ENCODE measurements at regions not wholly inside any gene's neighbourhood (a gene's known extent, or its start where the extent isn't known, plus 50 kb on each side); places are given as distances from the start of the nearest gene placed in this dataset.

- no peak for DNase-seq
Measured at GRCh38 chr1:81029266-81029665, 771.5 kb upstream of the ADGRL2 start.

DNA sequence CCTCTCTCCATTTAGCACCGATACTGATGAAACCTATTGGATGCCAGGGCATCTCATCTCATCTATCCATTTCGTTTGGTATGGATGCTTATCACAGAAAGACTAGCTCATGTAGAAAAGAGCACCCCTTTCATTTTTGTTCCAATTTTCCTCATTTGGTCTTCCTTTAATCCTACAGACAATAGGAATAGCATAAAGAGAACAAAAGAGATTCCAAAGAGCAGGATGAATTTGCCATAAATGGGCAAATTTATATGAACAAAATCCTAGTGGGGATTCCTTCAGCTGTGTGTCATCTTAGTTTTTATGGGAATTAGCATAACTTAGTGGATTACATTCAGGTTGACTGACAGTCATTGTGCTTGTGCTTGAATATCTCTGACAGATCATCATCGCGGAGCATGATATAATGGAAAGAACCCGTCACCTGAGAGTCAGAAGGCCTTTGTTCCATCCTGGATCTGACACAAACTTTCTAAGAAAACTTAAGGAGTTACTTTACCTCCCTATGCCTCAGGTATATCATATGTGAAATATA lies 777.5 kb upstream of the ADGRL2 start:
- no peak for DNase-seq

DNA sequence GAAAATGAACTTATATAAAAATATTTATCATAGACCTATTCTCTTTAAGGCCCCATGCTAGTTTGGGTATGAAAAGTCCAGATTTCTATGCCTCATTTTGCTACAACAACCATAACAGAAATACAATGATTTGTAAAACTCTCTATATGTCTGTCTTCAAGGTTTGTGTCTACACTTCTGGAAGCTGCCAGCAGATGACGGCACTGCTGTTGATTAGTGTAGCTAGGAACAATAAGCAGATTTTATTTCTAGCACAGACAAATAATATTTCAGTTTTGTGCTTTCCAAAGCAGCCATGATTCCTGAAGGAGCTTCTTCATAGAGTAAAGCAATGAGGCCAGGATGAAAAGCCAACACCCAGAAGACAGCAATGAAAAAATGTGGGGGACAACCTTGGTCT lies 779.6 kb upstream of the ADGRL2 start:
- DNase-seq = no peak

- no peak for DNase-seq
Measured at GRCh38 chr1:81020506-81020905, 780.2 kb upstream of the ADGRL2 start.

DNA sequence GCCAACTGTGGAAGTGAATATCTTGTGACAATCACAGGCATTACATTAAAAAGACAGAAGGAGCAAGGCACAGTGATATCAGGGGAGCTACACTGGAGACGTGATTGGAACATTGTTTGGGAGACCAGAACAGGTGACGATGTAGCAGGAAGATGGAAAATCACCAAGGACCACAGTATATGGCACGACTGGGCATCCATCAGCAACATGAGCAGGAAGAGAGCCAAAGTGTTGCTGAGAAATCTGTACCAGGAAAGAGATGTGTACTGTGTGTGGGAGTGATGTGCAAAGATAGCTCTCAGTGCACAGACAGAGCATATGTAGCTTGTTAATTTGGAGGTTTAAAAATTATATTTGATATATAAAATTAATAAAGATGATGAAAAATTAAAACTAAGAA lies 790.6 kb upstream of the ADGRL2 start:
- no peak for DNase-seq

GRCh38 chr1:81008293-81008692 lies 792.4 kb upstream of the ADGRL2 start:
- no peak for DNase-seq

DNA sequence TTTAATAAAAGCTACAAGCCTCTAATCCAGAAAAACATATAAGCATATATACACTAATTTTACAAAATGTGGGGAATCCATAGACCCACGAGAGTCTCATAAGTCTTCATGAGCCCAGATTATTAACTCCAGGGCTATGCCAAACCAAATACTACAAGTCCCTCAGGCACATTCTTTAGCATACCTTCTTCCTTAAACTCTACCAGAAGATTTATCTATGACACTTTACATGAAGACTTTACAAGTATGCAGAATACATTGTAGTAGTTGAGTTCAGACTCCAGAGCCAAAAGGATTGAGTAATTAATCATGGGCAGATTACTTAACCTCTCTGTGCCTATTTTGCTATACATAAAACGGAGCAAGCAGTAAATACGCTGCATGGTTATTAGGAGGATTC lies 793.7 kb upstream of the ADGRL2 start:
- DNase-seq = no peak

GRCh38 chr1:81006502-81006901 lies 794.2 kb upstream of the ADGRL2 start:
- no peak for DNase-seq

- DNase-seq = no peak
Measured at GRCh38 chr1:81004011-81004410, 796.7 kb upstream of the ADGRL2 start.

GRCh38 chr1:80994934-80995333 lies 805.8 kb upstream of the ADGRL2 start:
- DNase-seq = no peak

GRCh38 chr1:80994038-80994437 lies 806.7 kb upstream of the ADGRL2 start:
- no peak for DNase-seq

DNA sequence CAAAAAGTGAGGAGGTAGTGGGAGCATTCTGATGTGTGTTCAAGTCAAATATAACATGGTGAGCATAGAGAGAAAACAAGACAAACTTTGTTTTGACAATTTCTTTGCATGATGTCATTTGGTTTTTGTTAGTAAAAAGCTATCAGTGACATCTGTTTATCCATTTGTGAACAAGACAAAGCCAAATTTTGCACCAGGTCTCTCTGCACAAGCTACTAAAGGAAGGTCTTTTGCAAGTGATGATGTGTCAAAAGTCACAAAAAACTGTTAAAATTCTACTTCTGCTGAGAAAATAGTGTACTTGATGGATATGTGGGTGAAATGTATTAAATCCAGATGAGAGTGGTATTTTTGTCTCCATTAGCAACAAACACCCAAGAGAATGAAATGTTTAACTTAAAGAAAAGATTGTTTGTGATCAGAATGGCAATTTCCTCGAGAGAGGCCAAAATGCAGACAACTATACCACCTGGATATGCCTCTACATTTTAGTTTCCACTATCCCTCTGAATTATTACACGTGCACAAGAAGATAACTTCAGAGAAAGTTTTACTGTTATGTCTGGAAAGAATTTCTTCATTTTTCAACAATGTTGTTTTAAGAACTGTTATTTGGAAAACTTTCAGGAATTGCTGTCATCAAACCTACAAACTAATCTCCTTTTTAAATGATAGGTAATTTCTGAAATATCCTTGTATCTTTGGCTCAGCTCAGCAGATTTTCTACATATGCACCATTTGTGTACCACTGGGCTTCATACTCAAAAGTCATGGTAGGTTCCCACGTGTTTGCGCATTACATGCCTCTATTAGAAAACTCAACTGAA lies 807.4 kb upstream of the ADGRL2 start:
- no peak for DNase-seq

GRCh38 chr1:80989455-80989854 lies 811.3 kb upstream of the ADGRL2 start:
- no peak for DNase-seq

DNA sequence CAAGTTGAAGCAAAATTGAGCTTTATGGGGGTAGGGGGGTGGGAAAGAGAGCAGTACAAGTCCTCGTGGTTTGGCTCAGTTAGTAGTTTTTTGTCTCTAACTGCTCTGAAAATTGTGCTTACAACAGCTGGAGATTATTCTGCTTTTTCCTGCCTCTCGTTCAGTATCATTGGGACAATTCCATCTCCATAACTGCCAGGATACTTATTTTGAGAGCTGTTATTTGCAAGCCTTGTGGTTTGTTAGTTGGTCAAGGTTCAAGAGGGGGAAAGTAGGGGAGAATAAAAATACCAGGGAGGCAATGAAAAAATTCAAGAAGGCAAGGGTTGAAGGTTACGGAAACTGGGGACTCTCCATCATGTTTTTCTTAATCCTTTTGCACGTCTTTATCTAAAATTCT lies 811.8 kb upstream of the ADGRL2 start:
- DNase-seq = no peak

- DNase-seq = no peak
Measured at GRCh38 chr1:80987824-80988223, 812.9 kb upstream of the ADGRL2 start.

DNA sequence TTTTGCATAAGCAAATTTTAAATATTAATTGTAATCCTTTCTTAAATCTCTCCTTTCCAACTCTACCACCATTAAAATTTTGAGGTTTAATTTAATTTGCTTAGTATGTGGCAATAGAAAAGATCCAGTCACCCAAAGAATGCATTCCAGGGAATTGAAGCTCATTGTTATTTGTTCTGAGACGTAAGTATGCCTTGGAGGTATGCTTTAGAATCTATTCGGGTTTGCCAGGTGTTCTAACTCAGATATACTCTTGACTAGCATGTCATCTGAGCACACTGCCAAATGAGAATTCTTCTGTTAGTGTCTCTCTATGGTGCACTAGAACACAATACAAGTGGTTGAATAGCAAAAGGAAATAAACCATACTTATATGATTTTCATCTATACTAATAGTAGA lies 813.6 kb upstream of the ADGRL2 start:
- DNase-seq = no peak

DNA sequence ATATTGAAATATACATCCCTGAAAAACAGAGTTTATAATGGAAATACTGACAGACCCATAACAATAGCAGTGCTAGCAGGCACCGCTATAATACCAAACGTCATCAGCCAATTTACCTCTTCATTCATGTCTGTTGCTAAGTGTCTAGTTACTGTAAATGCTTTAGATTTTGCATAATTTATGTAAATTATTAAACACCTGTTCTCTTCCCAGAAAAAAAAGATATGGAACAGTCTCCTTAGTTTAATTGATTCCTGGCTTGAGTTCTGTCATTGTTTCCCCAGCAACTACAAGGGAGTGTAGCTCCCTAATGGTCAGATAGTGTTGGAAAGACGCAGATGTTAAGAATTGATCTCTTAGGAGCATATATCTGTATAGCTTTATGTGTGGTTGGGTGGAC lies 817.9 kb upstream of the ADGRL2 start:
- no peak for DNase-seq

DNA sequence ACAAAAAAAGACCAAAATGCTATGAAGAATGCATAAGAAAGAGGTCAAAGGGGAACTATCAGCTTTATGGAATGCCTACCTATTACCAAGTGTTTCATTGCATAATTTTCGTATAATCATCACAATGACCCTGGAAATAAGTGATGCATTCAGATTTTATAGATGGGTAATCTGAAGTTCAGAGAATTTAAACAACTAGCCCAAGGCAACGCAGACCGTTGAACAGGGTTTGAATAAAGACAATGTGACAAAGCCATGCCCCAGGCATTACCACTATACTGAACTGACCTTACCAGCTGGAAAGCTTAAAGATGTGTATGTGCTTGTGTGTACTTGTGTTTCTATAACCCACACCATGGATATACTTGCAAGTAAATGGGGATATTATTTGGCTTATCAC lies 827.6 kb upstream of the ADGRL2 start:
- no peak for DNase-seq

- DNase-seq = no peak
Measured at GRCh38 chr1:80966266-80966665, 834.5 kb upstream of the ADGRL2 start.

GRCh38 chr1:80962564-80962963 lies 838.2 kb upstream of the ADGRL2 start:
- DNase-seq = no peak

DNA sequence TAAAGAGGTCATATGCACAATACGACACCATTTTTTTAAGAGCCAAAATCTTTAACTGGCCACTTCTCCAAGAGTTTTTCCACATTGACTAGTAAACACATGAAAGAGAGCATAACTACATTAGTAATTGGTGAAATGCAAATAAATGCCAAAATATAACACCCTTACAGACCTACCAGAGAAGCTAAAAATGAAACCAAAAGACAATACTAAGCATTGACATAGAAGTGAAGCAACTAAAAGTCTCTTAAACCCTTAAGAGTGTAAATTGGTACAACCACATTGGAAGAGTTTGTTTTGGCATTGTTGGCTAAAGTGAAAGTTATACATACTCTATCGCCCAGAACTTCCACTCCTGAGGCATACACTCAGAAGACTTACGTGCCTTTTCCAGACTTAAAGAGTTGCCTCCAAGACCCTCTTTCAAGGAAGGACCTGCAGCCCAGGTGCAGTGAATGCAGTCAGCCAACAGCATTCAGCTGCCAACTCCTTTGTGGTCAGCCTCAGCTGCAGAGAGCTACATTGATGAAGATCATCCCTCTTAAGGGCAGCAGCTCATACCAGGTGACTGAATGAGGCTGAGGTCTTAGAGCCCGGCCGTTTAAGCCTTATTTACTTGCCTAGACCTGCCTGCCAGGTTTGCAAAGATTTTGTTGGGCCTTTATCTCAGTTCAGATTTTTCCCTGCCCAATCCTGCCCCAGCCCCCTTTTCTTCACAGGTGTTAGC lies 839.1 kb upstream of the ADGRL2 start:
- no peak for DNase-seq

- DNase-seq = no peak
Measured at GRCh38 chr1:80933346-80933745, 867.4 kb upstream of the ADGRL2 start.

GRCh38 chr1:80931178-80931577 lies 869.6 kb upstream of the ADGRL2 start:
- no peak for DNase-seq

- DNase-seq = no peak
Measured at GRCh38 chr1:80929868-80930508, 870.7 kb upstream of the ADGRL2 start.
